PC-9 (cell line): ENCODE measurements at regions not wholly inside any gene's neighbourhood (a gene's known extent, or its start where the extent isn't known, plus 50 kb on each side); places are given as distances from the start of the nearest gene placed in this dataset.

ENCODE experiments used
- BruUV-seq: library from RNA; stranded (reverse); fragments of 400-500 nt; replicated peaks from 2 replicates; lab custom pipeline; 2021; lab: Mats Ljungman, UMichigan
- CTCF ChIA-PET: fragments of 300-600 bp; sonication (Branson Sonifier 250); formaldehyde crosslinking; loops from one replicate; lab custom pipeline; 2022; ENCODE audit warnings: antibody characterized with exemption; lab: Charles Lee
- POLR2A ChIA-PET: fragments of 300-600 bp; sonication (Branson Sonifier 250); formaldehyde crosslinking; loops from one replicate; lab custom pipeline; 2022; ENCODE audit warnings: antibody characterized with exemption; ENCODE audit not compliant: unreplicated experiment; lab: Charles Lee
- DNase-seq, 2 experiments: peaks; one replicate each; pipeline versions ENCODE4 v3.0.0 to v3.0.0-alpha.2; 2015 to 2022; ENCODE audit warnings: mixed read lengths in 1 of 2
- H2AFZ ChIP-seq: fragments of 200-600 bp; sonication (generic); 2 replicates; pipeline ENCODE4 v1.8.1; 2017; ENCODE audit warnings: antibody characterized with exemption
- H3F3A ChIP-seq: fragments of 200-600 bp; sonication (generic); 2 replicates; pipeline ENCODE4 v1.8.1; 2017; ENCODE audit warnings: antibody characterized with exemption, mild to moderate bottlenecking, low read depth; ENCODE audit not compliant: insufficient read depth
- H3K27ac ChIP-seq: fragments of 200-600 bp; sonication (generic); 2 replicates; pipeline ENCODE4 v1.6.1; 2016; ENCODE audit warnings: mixed run types
- H3K27me3 ChIP-seq: fragments of 200-600 bp; sonication (generic); 2 replicates; pipeline ENCODE4 v1.6.1; 2016; ENCODE audit warnings: low read depth, mixed run types; ENCODE audit not compliant: insufficient read depth
- H3K36me3 ChIP-seq: fragments of 200-600 bp; sonication (generic); 2 replicates; pipeline ENCODE4 v1.6.1; 2016; ENCODE audit warnings: low read depth, mixed run types
- H3K4me1 ChIP-seq: fragments of 200-600 bp; sonication (generic); replicated peaks from 2 replicates; pipeline ENCODE4 v1.6.1; 2016; ENCODE audit warnings: mixed run types; ENCODE audit not compliant: insufficient read depth
- H3K4me2 ChIP-seq: fragments of 200-600 bp; sonication (generic); 2 replicates; pipeline ENCODE4 v1.6.1; 2017; ENCODE audit warnings: mixed run types
- H3K4me3 ChIP-seq: fragments of 200-600 bp; sonication (generic); 2 replicates; pipeline ENCODE4 v1.6.1; 2016; ENCODE audit warnings: mixed run types
- H3K79me2 ChIP-seq: fragments of 200-600 bp; sonication (generic); 2 replicates; pipeline ENCODE4 v1.6.1; 2017; ENCODE audit warnings: low read depth, mixed run types
- H3K9me2 ChIP-seq: fragments of 200-600 bp; sonication (generic); 2 replicates; pipeline ENCODE4 v1.8.1; 2017; ENCODE audit warnings: mild to moderate bottlenecking; ENCODE audit not compliant: insufficient read depth
- H3K9me3 ChIP-seq: fragments of 200-600 bp; sonication (generic); 2 replicates; pipeline ENCODE4 v1.8.1; 2016; ENCODE audit warnings: low read depth; ENCODE audit not compliant: insufficient read depth
- H4K20me1 ChIP-seq: fragments of 200-600 bp; sonication (generic); 2 replicates; pipeline ENCODE4 v1.8.1; 2017; ENCODE audit not compliant: insufficient read depth
- EZH2 ChIP-seq: fragments of 200-600 bp; sonication (generic); IDR thresholded peaks from 2 replicates; pipeline ENCODE4 v1.8.0; 2017; ENCODE audit warnings: antibody characterized with exemption, low read depth
- intact Hi-C: fragments of 100-400 bp; cut with micrococcal nuclease; formaldehyde crosslinking; loops from one replicate; pipeline ENCODE4 v1.10.0; 2022; ENCODE audit not compliant: unreplicated experiment
- TF ChIP-seq, protein P1 (sequence below): fragments of 200-600 bp; sonication (generic); conservative IDR thresholded peaks from 2 replicates; pipeline ENCODE4 v1.6.1; 2017; ENCODE audit warnings: mixed run types, antibody characterized with exemption, mild to moderate bottlenecking, moderate library complexity

- Histone ChIP-seq H3K36me3 (no peaks in the 10 kb centered on the region), H3K4me3 (no peak overlapping the region), H3K9me2 (no peaks in the 10 kb centered on the region), H3K9me3 (no peaks in the 10 kb centered on the region), H4K20me1 (no peaks in the 10 kb centered on the region), H3F3A (no peaks in the 10 kb centered on the region), H3K4me2 (no peak overlapping the region), H2AFZ (no peak overlapping the region), H3K27ac (no peak overlapping the region), H3K79me2 (no peaks in the 10 kb centered on the region), H3K4me1 (no peaks in the 10 kb centered on the region), H3K27me3 (no peaks in the 10 kb centered on the region)
- TF ChIP-seq, protein P1, sequence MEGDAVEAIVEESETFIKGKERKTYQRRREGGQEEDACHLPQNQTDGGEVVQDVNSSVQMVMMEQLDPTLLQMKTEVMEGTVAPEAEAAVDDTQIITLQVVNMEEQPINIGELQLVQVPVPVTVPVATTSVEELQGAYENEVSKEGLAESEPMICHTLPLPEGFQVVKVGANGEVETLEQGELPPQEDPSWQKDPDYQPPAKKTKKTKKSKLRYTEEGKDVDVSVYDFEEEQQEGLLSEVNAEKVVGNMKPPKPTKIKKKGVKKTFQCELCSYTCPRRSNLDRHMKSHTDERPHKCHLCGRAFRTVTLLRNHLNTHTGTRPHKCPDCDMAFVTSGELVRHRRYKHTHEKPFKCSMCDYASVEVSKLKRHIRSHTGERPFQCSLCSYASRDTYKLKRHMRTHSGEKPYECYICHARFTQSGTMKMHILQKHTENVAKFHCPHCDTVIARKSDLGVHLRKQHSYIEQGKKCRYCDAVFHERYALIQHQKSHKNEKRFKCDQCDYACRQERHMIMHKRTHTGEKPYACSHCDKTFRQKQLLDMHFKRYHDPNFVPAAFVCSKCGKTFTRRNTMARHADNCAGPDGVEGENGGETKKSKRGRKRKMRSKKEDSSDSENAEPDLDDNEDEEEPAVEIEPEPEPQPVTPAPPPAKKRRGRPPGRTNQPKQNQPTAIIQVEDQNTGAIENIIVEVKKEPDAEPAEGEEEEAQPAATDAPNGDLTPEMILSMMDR = no peak
- no peak for TF ChIP-seq EZH2
- intact Hi-C loops = no loop called here
- no peak for DNase-seq
- POLR2A ChIA-PET = no interaction called here
- BruUV-seq = no TSS peak
- CTCF ChIA-PET = no interaction called here
These were observed 784.0 kb downstream of the MRPL39 start for GRCh38 chr21:24823247-24823646.

DNA sequence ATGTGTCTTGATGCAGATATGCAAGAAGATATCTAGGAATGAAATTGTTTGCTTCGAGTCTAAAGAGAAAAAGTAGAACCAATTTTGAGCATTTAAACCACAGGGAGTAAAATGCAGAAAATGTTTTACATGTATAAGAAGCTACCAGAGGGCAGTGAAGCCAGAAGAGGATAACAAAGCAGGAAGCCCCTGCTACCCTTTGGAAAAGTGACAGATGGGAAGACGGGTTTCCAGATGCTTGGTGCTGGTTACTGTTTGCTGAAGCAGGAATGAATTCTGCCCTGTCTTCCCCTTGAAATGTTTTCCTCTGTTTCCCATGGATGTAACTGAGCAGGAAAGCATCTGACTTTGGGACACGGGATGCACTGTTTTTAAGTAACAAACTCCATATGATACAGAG is 822.2 kb downstream of the MRPL39 start:
- intact Hi-C loops = no loop called here
- Histone ChIP-seq H3K79me2 (no peaks in the 10 kb centered on the region), H3K27ac (no peak overlapping the region), H3K27me3 (no peaks in the 10 kb centered on the region), H3K4me1 (no peaks in the 10 kb centered on the region), H3F3A (no peaks in the 10 kb centered on the region), H3K9me2 (no peaks in the 10 kb centered on the region), H3K9me3 (no peaks in the 10 kb centered on the region), H3K36me3 (no peaks in the 10 kb centered on the region), H2AFZ (no peak overlapping the region), H4K20me1 (no peaks in the 10 kb centered on the region), H3K4me3 (no peak overlapping the region), H3K4me2 (no peak overlapping the region)
- CTCF ChIA-PET = no interaction called here
- TF ChIP-seq EZH2 = no peak
- TF ChIP-seq, protein P1 = no peak
- BruUV-seq = no TSS peak
- DNase-seq = no peak
- POLR2A ChIA-PET = no interaction called here

DNA sequence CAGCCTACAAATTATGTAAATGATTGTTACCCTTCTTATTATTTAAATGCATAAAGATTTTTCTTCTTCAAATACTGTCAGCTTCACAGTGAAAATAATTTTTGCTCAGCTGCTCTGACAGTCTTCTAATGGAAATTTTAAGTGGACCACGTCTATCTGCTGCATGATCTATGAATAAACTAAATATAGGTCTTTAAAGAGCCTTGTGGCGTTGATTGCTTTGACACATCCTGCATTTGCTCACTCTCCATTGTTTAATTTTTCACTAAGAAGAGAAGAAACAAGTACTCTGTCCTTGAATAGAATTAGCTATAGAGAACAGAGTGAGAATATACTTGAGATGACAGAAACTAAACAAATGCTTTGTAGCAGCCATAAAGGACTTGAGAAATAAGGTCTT is 826.1 kb downstream of the MRPL39 start:
- Histone ChIP-seq H3K79me2 (no peaks in the 10 kb centered on the region), H3K4me3 (no peak overlapping the region), H3K4me1 (no peaks in the 10 kb centered on the region), H4K20me1 (no peaks in the 10 kb centered on the region), H2AFZ (no peak overlapping the region), H3K9me2 (no peaks in the 10 kb centered on the region), H3F3A (no peaks in the 10 kb centered on the region), H3K9me3 (no peaks in the 10 kb centered on the region), H3K27ac (no peak overlapping the region), H3K27me3 (no peaks in the 10 kb centered on the region), H3K36me3 (no peaks in the 10 kb centered on the region), H3K4me2 (no peak overlapping the region)
- no peak for DNase-seq
- no TSS peak for BruUV-seq
- TF ChIP-seq, protein P1 = no peak
- TF ChIP-seq EZH2 = no peak
- CTCF ChIA-PET = no interaction called here
- intact Hi-C loops = no loop called here
- POLR2A ChIA-PET = no interaction called here
